ENCODE measurements at regions not wholly inside any gene's neighbourhood (a gene's known extent, or its start where the extent isn't known, plus 50 kb on each side); places are given as distances from the start of the nearest gene placed in this dataset.

GRCh38 chr15:93771196-93772030, 459.9 kb upstream of the MCTP2 start:
- no peak for DNase-seq
- intact Hi-C loops (cut with DNase I; ENCODE audit: low total_unique reads): no loop called here
- 71 to 74% methylated on average over 4 of the region's 4 CpGs for WGBS, 2 donors (ENCODE audit: low coverage in 1 of 2)
- Histone ChIP-seq H3K4me3 (no peak overlapping the region), H3K9me3 (no peaks in the 10 kb centered on the region), H3K27ac (no peak overlapping the region), H3K4me1 (no peaks in the 10 kb centered on the region), H3K27me3 (no peaks in the 10 kb centered on the region), H3K36me3 (no peaks in the 10 kb centered on the region)
- in situ Hi-C loops (cut with MboI; ENCODE audit: low pct_ligation_motif_present in 1 of 4, low pct_unique_long_range_greater_than_20kb in 1 of 4, low sequenced_read_pairs in 3 of 4): no loop called here
- TF ChIP-seq CTCF (IDR thresholded peaks at IDR 0.05) (no peak), EP300 (IDR thresholded peaks at IDR 0.05; ENCODE audit: low read depth) (no peak), POLR2AphosphoS5 (IDR thresholded peaks at IDR 0.05) (no peak), POLR2A (IDR thresholded peaks at IDR 0.05) (no peak)

- 20 to 28% methylated on average over 1 of the region's 1 CpG for WGBS, 2 donors (ENCODE audit: low coverage in 1 of 2)
- intact Hi-C loops (cut with DNase I; ENCODE audit: low total_unique reads) (no loop called here), in situ Hi-C loops (cut with MboI; ENCODE audit: low pct_ligation_motif_present in 1 of 4, low pct_unique_long_range_greater_than_20kb in 1 of 4, low sequenced_read_pairs in 3 of 4) (no loop called here)
- no peak for TF ChIP-seq POLR2AphosphoS5 (IDR thresholded peaks at IDR 0.05)
- no peak for TF ChIP-seq CTCF (IDR thresholded peaks at IDR 0.05)
- no peak for TF ChIP-seq EP300 (IDR thresholded peaks at IDR 0.05; ENCODE audit: low read depth)
- no peaks in the 10 kb centered on the region for H3K4me1 ChIP-seq
- H3K27ac ChIP-seq: no peak overlapping the region
- H3K4me3 ChIP-seq: no peak overlapping the region
- no peaks in the 10 kb centered on the region for H3K36me3 ChIP-seq
- no peaks in the 10 kb centered on the region for H3K9me3 ChIP-seq
- H3K27me3 ChIP-seq: no peaks in the 10 kb centered on the region
- DNase-seq: no peak
Measured at GRCh38 chr15:93770788-93771187, 460.6 kb upstream of the MCTP2 start.

- H3K27ac ChIP-seq: no peak overlapping the region
- no peak for DNase-seq
- TF ChIP-seq CTCF (IDR thresholded peaks at IDR 0.05): no peak
- H3K4me3 ChIP-seq: no peak overlapping the region
- H3K9me3 ChIP-seq: no peaks in the 10 kb centered on the region
- 76 to 86% methylated on average over 3 of the region's 3 CpGs for WGBS, 2 donors (ENCODE audit: low coverage in 1 of 2)
- no peaks in the 10 kb centered on the region for H3K36me3 ChIP-seq
- H3K4me1 ChIP-seq: no peaks in the 10 kb centered on the region
- no peaks in the 10 kb centered on the region for H3K27me3 ChIP-seq
- intact Hi-C loops (cut with DNase I; ENCODE audit: low total_unique reads): no loop called here
- in situ Hi-C loops (cut with MboI; ENCODE audit: low pct_ligation_motif_present in 1 of 4, low pct_unique_long_range_greater_than_20kb in 1 of 4, low sequenced_read_pairs in 3 of 4): no loop called here
Measured at GRCh38 chr15:93762036-93762435, 469.3 kb upstream of the MCTP2 start.

- no peaks in the 10 kb centered on the region for H3K27me3 ChIP-seq
- no peak for DNase-seq
- H3K4me1 ChIP-seq: no peaks in the 10 kb centered on the region
- 65 to 71% methylated on average over 3 of the region's 3 CpGs for WGBS, 2 donors (ENCODE audit: low coverage in 1 of 2)
- H3K27ac ChIP-seq: no peak overlapping the region
- intact Hi-C loops (cut with DNase I; ENCODE audit: low total_unique reads) (no loop called here), in situ Hi-C loops (cut with MboI; ENCODE audit: low pct_ligation_motif_present in 1 of 4, low pct_unique_long_range_greater_than_20kb in 1 of 4, low sequenced_read_pairs in 3 of 4) (no loop called here)
- H3K9me3 ChIP-seq: no peaks in the 10 kb centered on the region
- H3K36me3 ChIP-seq: no peaks in the 10 kb centered on the region
- TF ChIP-seq CTCF (IDR thresholded peaks at IDR 0.05) (no peak), POLR2A (IDR thresholded peaks at IDR 0.05) (no peak), EP300 (IDR thresholded peaks at IDR 0.05; ENCODE audit: low read depth) (no peak), POLR2AphosphoS5 (IDR thresholded peaks at IDR 0.05) (no peak)
- no peak overlapping the region for H3K4me3 ChIP-seq
Measured at GRCh38 chr15:93759629-93760028, 471.7 kb upstream of the MCTP2 start.
